GM11168 (cell line): ENCODE measurements at regions not wholly inside any gene's neighbourhood (a gene's known extent, or its start where the extent isn't known, plus 50 kb on each side); places are given as distances from the start of the nearest gene placed in this dataset.
"Not testable (repeated sequence)": the region's sequence is repeated elsewhere in the genome, so short reads cannot be mapped to it uniquely, and the experiment has no call there.

Experiments used
- in situ Hi-C: fragments of 300-500 bp; cut with MboI; formaldehyde crosslinking; loops from one replicate; pipeline ENCODE4 v1.12.0; 2022; ENCODE audit warnings: low sequenced_read_pairs; ENCODE audit not compliant: unreplicated experiment

DNA sequence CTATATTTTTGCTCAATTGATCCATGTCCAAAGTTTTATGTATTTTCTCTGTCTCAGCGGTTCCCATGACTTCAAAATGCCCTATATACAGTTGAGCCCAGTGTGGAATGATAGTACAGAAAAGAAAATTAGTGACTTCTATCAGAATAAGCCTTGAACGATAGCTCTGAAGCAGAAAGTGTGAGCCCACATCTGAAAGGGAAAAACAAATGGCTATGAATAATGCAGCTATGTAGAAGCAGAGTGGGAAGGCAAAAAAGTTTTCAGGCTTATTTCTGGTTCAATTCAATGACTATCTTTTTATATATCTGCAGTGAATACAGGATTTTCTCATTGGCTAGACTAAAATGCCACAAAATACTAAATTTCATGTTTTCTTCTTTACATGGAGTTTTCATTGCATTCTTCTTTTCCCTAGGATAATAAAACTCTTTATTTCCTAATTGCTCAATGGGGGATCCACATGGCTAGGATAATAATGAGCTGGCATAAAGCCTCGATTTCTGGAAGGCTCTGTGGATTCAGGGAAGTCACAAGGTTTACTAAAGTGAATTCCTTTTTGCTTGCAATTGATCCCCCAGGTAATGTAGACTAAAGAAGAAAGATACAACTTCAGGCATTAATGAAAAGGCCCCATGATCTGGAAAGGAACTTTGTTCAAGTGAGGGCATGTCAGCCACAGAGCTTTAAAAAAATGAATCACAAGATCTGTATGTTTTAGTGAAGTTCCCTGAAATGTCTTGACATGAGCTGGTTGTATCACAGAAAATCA is 377.0 kb upstream of the RIOK2 start:
- in situ Hi-C loops, result no loop called here

DNA sequence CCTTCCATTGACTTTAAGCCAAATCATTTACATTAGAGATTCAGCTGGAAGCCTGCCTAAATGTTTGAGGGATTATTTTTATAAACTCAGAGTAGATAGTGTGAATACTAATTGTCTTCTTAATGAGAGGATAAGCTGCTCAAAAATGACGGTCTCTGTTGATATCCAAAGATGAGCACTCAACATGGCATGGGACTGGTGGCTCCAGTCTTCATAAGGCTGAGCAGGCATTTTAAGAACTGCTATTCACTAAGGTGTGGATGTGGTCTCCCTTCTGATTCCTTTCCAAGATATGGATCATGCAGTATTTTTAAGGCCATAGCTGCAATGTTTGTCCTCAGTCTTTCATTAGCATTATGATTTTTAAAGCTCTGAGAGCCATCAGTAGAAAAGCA is 377.5 kb upstream of the RIOK2 start:
- in situ Hi-C loops, result no loop called here

- in situ Hi-C loops, result no loop called here
Observed at GRCh38 chr5:97563050-97563657, 380.1 kb upstream of the RIOK2 start.

GRCh38 chr5:97568382-97568781 is 385.3 kb upstream of the RIOK2 start:
- in situ Hi-C loops, result no loop called here

DNA sequence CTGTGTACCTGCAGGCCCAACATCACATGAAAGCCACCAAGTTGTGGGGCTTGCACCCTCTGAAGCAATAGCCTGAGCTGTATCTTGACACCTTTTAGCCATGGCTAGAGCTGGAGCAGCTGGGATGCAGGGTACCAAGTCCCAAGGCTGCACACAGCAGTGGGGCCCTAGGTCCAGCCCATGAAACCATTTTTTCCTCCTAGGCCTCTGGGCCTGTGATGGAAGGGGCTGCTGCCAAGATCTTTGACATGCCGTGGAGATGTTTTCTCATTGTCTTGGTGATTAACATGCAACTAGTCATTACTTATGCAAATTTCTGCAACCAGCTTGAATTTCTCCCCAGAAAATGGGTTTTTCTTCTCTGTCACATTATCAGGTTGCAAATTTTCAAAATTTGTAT is 387.2 kb upstream of the RIOK2 start:
- in situ Hi-C loops, result no loop called here

GRCh38 chr5:97575322-97575721 is 392.3 kb upstream of the RIOK2 start:
- in situ Hi-C loops, result no loop called here

DNA sequence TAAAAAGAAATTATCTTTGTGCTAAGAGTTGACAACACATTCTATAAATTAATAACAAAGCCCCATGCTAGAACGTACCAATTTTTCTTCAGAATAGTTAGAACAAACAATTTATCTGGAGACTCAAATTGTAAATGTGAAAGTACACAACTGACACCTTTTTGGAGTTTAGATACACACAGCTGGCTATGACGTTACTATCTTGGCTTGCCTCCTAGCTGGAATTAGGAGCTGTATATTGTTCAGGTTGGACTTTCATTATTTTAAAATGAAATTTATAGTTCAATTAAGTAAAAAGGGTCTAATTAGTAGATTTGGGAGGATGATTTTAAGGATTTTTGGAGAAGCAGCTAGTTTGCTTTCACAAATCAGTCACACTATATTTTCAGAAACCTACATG is 393.9 kb upstream of the RIOK2 start:
- in situ Hi-C loops, result no loop called here

DNA sequence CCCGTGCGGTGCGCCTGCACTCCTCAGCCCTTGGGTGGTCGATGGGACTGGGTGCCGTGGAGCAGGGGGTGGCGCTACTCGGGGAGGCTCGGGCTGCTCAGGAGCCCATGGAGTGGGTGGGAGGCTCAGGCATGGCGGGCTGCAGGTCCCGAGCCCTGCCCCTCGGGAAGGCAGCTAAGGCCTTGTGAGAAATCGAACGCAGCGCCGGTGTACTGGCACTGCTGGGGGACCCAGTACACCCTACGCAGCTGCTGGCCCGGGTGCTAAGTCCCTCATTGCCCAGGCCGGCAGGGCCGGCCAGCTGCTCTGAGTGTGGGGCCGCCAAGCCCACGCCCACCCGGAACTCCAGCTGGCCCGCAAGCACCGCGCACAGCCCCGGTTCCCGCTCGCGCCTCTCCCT is 396.9 kb upstream of the RIOK2 start:
- in situ Hi-C loops, result not testable (repeated sequence)

GRCh38 chr5:97580746-97581145 is 397.7 kb upstream of the RIOK2 start:
- in situ Hi-C loops, result no loop called here

DNA sequence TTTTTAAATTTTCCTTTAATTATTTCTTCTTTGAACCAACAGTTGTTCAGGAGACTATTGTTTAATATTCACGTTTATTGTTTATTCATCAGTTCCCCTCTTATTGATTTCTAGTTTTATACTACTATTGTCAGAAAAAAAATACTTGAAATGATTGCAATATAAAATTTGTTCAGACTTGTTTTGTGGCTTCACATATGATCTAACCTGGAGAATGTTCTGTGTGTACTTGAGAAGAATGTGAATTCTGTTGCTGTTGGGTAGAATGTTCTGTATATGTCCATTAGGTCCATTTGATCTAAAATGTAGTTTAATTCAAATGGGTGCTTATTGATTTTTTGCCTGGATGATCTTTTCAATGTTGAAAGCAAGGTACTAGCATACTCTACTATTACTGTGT is 408.7 kb upstream of the RIOK2 start:
- in situ Hi-C loops, result no loop called here

GRCh38 chr5:97600486-97600885 is 417.4 kb upstream of the RIOK2 start:
- in situ Hi-C loops, result no loop called here

- in situ Hi-C loops, result no loop called here
Observed at GRCh38 chr5:97601651-97602050, 418.6 kb upstream of the RIOK2 start.

- in situ Hi-C loops, result no loop called here
Observed at GRCh38 chr5:97606531-97606930, 423.5 kb upstream of the RIOK2 start.

- in situ Hi-C loops, result no loop called here
Observed at GRCh38 chr5:97608501-97608900, 425.5 kb upstream of the RIOK2 start.

GRCh38 chr5:97618721-97619120 is 435.7 kb upstream of the RIOK2 start:
- in situ Hi-C loops, result no loop called here

GRCh38 chr5:97623441-97623840 is 440.4 kb upstream of the RIOK2 start:
- in situ Hi-C loops, result no loop called here

GRCh38 chr5:97624886-97625285 is 441.8 kb upstream of the RIOK2 start:
- in situ Hi-C loops, result no loop called here

DNA sequence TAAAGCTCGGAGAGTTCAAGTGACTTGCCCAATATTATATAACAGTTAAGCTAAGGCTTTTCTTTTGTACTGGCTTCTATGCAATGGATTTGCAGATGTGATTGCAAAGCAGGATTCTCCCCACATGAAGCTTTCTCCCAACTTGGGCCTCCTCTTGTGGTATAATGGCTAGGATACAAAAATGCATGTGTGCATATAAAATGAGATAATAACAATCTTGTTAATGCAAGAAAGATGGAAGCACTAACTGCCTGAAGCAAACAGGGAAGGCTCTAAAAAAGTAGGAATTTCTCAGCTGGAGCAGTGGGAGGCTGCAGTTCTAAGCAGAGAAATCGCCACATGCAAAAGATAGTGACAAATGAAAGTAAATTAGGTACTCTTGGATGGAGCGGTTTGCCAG is 444.2 kb upstream of the RIOK2 start:
- in situ Hi-C loops, result no loop called here

- in situ Hi-C loops, result no loop called here
Observed at GRCh38 chr5:97628031-97628430, 445.0 kb upstream of the RIOK2 start.

GRCh38 chr5:97628807-97629206 is 445.8 kb upstream of the RIOK2 start:
- in situ Hi-C loops, result no loop called here

DNA sequence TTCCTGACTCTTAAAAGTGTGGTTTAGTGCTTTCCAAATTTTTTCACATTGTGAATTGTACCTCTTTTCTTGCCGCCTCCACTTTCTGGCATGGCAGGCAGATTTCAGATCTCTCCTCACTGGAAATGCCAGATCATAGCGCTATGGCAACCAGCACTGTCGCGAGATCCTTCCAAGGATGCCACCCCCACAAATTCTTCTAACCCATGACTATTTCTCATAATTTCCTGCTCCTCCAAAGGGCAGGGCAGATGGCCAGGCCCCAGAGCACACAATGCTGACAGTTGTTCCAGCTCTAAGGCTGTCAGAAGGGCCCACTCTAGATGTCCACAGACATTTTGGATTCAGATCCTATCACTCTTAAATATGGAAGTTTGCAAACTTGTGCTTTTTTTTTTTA is 446.2 kb upstream of the RIOK2 start:
- in situ Hi-C loops, result no loop called here

- in situ Hi-C loops, result no loop called here
Observed at GRCh38 chr5:97635553-97635952, 452.5 kb upstream of the RIOK2 start.
